ENCODE measurements at regions not wholly inside any gene's neighbourhood (a gene's known extent, or its start where the extent isn't known, plus 50 kb on each side); places are given as distances from the start of the nearest gene placed in this dataset.

DNA sequence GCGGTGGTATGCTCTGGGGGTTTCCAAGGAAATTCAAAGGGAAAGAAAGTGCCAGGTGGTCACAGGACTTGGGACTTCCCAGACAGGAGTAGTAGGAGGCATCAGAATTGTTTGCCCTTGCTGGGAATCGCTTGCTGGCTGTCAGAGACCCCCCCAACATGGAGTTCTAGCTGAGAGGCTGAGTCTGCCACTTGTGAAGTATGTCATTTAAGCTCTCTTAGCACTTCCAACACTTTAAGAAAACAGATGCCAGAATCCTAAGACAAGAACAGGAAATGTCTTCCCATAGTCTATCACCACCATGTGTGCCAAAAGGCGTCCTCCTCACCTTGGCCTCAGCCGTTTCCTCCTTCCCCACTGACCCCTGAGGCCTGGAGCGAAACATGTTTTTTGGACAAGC lies 193.8 kb upstream of the IRX3 start:
- TF ChIP-seq ZFX (IDR thresholded peaks at IDR 0.05; ENCODE audit: borderline replicate concordance) (no peak), CTCF (IDR thresholded peaks at IDR 0.05) (no peak)

GRCh38 chr16:54479546-54479945 lies 193.0 kb upstream of the IRX3 start:
- H3K27ac ChIP-seq = no peak overlapping the region

More for the DNA sequence above, 193.8 kb upstream of the IRX3 start:
- no peak overlapping the region for H3K27ac ChIP-seq

DNA sequence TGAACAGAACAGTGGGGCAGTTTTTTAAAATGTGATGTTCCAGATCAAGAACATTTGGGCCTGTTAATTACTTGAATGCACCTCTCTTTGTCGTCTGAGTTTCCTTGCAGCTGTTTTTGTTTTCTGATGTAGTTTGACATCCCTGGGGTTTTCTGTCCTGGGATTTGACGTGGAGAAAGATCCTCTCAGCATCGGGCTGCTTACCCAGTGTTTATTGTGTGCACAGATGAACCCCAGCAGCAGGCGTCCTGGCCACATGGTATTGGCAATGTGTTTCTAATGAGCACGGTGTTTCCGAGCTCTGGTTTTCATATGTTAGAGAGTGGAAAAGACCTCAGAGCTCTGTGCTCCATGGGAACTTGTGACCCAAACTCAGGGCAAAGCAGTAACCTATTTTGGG lies 191.1 kb upstream of the IRX3 start:
- no peak overlapping the region for H3K27ac ChIP-seq
- TF ChIP-seq ZFX (IDR thresholded peaks at IDR 0.05; ENCODE audit: borderline replicate concordance) = no peak
- TF ChIP-seq CTCF (IDR thresholded peaks at IDR 0.05) = no peak

More at GRCh38 chr16:54479546-54479945, 193.0 kb upstream of the IRX3 start:
- TF ChIP-seq ZFX (IDR thresholded peaks at IDR 0.05; ENCODE audit: borderline replicate concordance) (no peak), CTCF (IDR thresholded peaks at IDR 0.05) (no peak)

- no peak for TF ChIP-seq ZFX (IDR thresholded peaks at IDR 0.05; ENCODE audit: borderline replicate concordance)
- TF ChIP-seq CTCF (IDR thresholded peaks at IDR 0.05) = no peak
- no peak overlapping the region for H3K27ac ChIP-seq
Observed at GRCh38 chr16:54475019-54475601, 188.5 kb upstream of the IRX3 start.

DNA sequence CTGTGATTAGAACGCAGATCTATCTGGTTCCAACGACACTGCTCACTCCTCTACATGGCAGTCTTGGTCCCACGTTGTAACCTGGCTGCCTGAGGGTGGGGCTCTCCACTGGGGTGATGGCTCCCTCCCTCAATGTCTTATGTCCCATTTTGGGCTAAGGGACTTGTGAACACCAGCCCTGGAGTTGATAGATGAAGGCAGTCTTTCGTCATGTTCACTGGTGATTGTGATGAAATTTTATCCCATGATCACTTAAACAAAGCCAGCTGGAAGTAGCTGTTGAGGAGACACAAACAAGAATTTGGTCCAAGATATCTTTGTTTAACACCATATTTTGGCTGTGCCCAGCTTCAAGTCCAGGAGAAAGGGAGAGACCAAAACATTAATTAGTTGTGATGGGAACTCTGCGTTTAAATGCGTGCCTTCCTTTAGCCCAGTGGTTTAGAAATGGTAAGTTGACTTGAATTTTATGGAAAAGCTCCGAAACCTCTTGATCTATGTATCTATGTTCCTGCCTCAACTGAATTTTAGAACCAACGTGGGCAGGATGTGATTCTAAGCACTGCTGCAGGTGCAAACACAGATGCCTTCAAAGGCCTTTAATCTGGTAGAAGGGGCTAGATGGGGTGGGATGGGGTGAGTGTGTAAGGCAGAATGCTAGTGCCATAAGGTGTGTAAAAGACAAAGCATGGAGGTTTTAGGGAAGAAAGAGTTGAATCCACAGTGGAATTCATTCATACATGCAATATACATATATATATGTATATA lies 186.8 kb upstream of the IRX3 start:
- TF ChIP-seq CTCF (IDR thresholded peaks at IDR 0.05) (no peak), ZFX (IDR thresholded peaks at IDR 0.05; ENCODE audit: borderline replicate concordance) (no peak)
- no peak overlapping the region for H3K27ac ChIP-seq

- H3K27ac ChIP-seq = no peak overlapping the region
- no peak for TF ChIP-seq CTCF (IDR thresholded peaks at IDR 0.05)
- no peak for TF ChIP-seq ZFX (IDR thresholded peaks at IDR 0.05; ENCODE audit: borderline replicate concordance)
Observed at GRCh38 chr16:54467398-54467797, 180.8 kb upstream of the IRX3 start.

DNA sequence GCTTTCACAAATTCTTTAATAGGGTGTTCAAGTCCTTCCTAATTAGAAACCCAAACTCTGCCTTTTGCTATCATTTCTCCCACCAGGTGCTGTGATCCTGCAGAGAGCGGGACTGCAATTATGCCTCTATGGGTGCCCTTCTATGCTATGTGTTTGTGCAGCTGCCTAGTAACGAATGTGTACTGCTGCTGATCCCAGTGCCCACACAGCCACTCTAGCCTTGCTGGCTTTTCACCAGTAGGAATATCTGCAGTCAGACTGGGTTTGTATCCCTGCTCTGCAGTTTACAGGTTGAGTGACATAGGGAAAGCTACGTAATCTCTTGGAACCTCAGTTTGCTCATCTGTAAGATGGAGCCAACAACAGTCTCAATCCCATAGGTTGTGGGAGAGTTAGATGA lies 179.6 kb upstream of the IRX3 start:
- TF ChIP-seq CTCF (IDR thresholded peaks at IDR 0.05) = no peak

More for the DNA sequence above, 179.6 kb upstream of the IRX3 start:
- no peak overlapping the region for H3K27ac ChIP-seq
